Ascending aorta (tissue), 2 donors: ENCODE measurements at regions not wholly inside any gene's neighbourhood (a gene's known extent, or its start where the extent isn't known, plus 50 kb on each side); places are given as distances from the start of the nearest gene placed in this dataset.

Source experiments
- DNase-seq, 2 donors: peaks; one replicate each; pipeline ENCODE4 v3.0.0-alpha.2; 2019; ENCODE audit warnings: low spot score in 2 of 2
- H3K27ac ChIP-seq, 2 donors: fragments of 200-600 bp; sonication (generic); one replicate each; pipeline ENCODE4 v1.5.1; 2016 to 2017; ENCODE audit warnings: mild to moderate bottlenecking in 1 of 2
- H3K27me3 ChIP-seq: fragments of 200-600 bp; sonication (generic); one replicate; pipeline ENCODE4 v1.5.1; 2017
- H3K36me3 ChIP-seq, 2 donors: fragments of 200-600 bp; sonication (generic); one replicate each; pipeline ENCODE4 v1.5.1; 2016
- H3K4me1 ChIP-seq, 2 donors: fragments of 200-600 bp; sonication (generic); one replicate each; pipeline ENCODE4 v1.5.1; 2016 to 2017; ENCODE audit warnings: mild to moderate bottlenecking in 1 of 2
- H3K4me3 ChIP-seq, 2 donors: fragments of 200-600 bp; sonication (generic); one replicate each; pipeline ENCODE4 v1.5.1; 2016 to 2017; ENCODE audit warnings: mild to moderate bottlenecking in 1 of 2
- H3K9me3 ChIP-seq, 2 donors: fragments of 200-600 bp; sonication (generic); one replicate each; pipeline ENCODE4 v1.5.1; 2016
- CTCF ChIP-seq, 3 experiments: fragments of 200-600 bp in 2 of 3; fragments of 450-650 bp in 1 of 3; sonication (generic) in 2 of 3; IDR thresholded peaks; one replicate each; pipeline ENCODE4 v1.5.1; 2016 to 2019; ENCODE audit warnings: antibody characterized with exemption in 3 of 3, mild to moderate bottlenecking in 1 of 3, moderate library complexity in 1 of 3
- intact Hi-C: fragments of 100-400 bp; cut with DNase I; formaldehyde crosslinking; loops from one replicate; pipeline ENCODE4 v1.15.1; 2023

- intact Hi-C loops, result no loop called here
- no peak for TF ChIP-seq CTCF (IDR thresholded peaks at IDR 0.05)
- no peak overlapping the region for H3K27ac ChIP-seq
- no peak overlapping the region for H3K4me3 ChIP-seq
- no peaks in the 10 kb centered on the region for H3K9me3 ChIP-seq
- H3K4me1 ChIP-seq, result no peaks in the 10 kb centered on the region
- DNase-seq, result no peak
- H3K36me3 ChIP-seq, result no peaks in the 10 kb centered on the region
- no peaks in the 10 kb centered on the region for H3K27me3 ChIP-seq
Measured at GRCh38 chr2:58845011-58845410, 603.9 kb upstream of the FANCL start.

- Histone ChIP-seq H3K4me1 (no peaks in the 10 kb centered on the region), H3K27ac (no peak overlapping the region), H3K36me3 (no peaks in the 10 kb centered on the region), H3K9me3 (no peaks in the 10 kb centered on the region), H3K27me3 (no peaks in the 10 kb centered on the region), H3K4me3 (no peak overlapping the region)
- DNase-seq, result no peak
- intact Hi-C loops, result no loop called here
- TF ChIP-seq CTCF (IDR thresholded peaks at IDR 0.05), result no peak
Measured at GRCh38 chr2:58842501-58843155, 601.5 kb upstream of the FANCL start.

GRCh38 chr2:58834404-58834803 is 593.3 kb upstream of the FANCL start:
- intact Hi-C loops, result no loop called here
- no peak overlapping the region for H3K27ac ChIP-seq
- no peaks in the 10 kb centered on the region for H3K4me1 ChIP-seq
- no peak for TF ChIP-seq CTCF (IDR thresholded peaks at IDR 0.05)
- peaks cover 0 to under 1% of the 10 kb centered on the region in 2 donors for H3K9me3 ChIP-seq
- no peaks in the 10 kb centered on the region for H3K27me3 ChIP-seq
- no peak overlapping the region for H3K4me3 ChIP-seq
- H3K36me3 ChIP-seq, result no peaks in the 10 kb centered on the region
- DNase-seq, result no peak

- no peak for TF ChIP-seq CTCF (IDR thresholded peaks at IDR 0.05)
- H3K27me3 ChIP-seq, result no peaks in the 10 kb centered on the region
- H3K36me3 ChIP-seq, result no peaks in the 10 kb centered on the region
- H3K4me3 ChIP-seq, result no peak overlapping the region
- no peaks in the 10 kb centered on the region for H3K4me1 ChIP-seq
- H3K9me3 ChIP-seq, result peaks cover 0 to 21% of the 10 kb centered on the region in 2 donors
- H3K27ac ChIP-seq, result no peak overlapping the region
- DNase-seq, result no peak
- intact Hi-C loops, result no loop called here
Measured at GRCh38 chr2:58826795-58827194, 585.7 kb upstream of the FANCL start.

GRCh38 chr2:58812771-58813344 is 571.7 kb upstream of the FANCL start:
- no peaks in the 10 kb centered on the region for H3K9me3 ChIP-seq
- no peaks in the 10 kb centered on the region for H3K36me3 ChIP-seq
- no peak for TF ChIP-seq CTCF (IDR thresholded peaks at IDR 0.05)
- intact Hi-C loops, result no loop called here
- H3K4me3 ChIP-seq, result no peak overlapping the region
- H3K4me1 ChIP-seq, result no peaks in the 10 kb centered on the region
- no peaks in the 10 kb centered on the region for H3K27me3 ChIP-seq
- no peak for DNase-seq
- H3K27ac ChIP-seq, result no peak overlapping the region
